Testis (tissue), 2 donors: ENCODE measurements at regions not wholly inside any gene's neighbourhood (a gene's known extent, or its start where the extent isn't known, plus 50 kb on each side); places are given as distances from the start of the nearest gene placed in this dataset.

Experiments
- DNase-seq: peaks from one replicate; pipeline ENCODE4 v3.0.0-alpha.2; 2019
- H3K27ac ChIP-seq, 2 donors: fragments of 200-600 bp; sonication (generic); one replicate each; pipeline ENCODE4 v1.5.1; 2019
- H3K27me3 ChIP-seq: fragments of 200-600 bp; sonication (generic); one replicate; pipeline ENCODE4 v1.5.1; 2019
- H3K36me3 ChIP-seq: fragments of 200-600 bp; sonication (generic); one replicate; pipeline ENCODE4 v1.5.1; 2017; ENCODE audit warnings: low read depth; ENCODE audit errors: missing control alignments
- H3K4me1 ChIP-seq: fragments of 200-600 bp; sonication (generic); one replicate; pipeline ENCODE4 v1.5.1; 2019
- H3K4me3 ChIP-seq, 2 donors: fragments of 200-600 bp; sonication (generic); one replicate each; pipeline ENCODE4 v1.5.1; 2017 to 2019
- H3K9me3 ChIP-seq: fragments of 200-600 bp; sonication (generic); one replicate; pipeline ENCODE4 v1.5.1; 2017
- CTCF ChIP-seq, 3 experiments: fragments of 450-650 bp in 2 of 3; fragments of 200-600 bp in 1 of 3; sonication (generic) in 1 of 3; IDR thresholded peaks; one replicate each; pipeline ENCODE4 v1.5.1; 2016 to 2019; ENCODE audit warnings: antibody characterized with exemption in 3 of 3, mild to moderate bottlenecking in 2 of 3, moderate library complexity in 1 of 3
- POLR2A ChIP-seq: fragments of 450-650 bp; IDR thresholded peaks from one replicate; pipeline ENCODE4 v1.6.1; 2017; ENCODE audit warnings: antibody characterized with exemption, mild to moderate bottlenecking, moderate library complexity
- WGBS, 2 donors: methylation state at CpG; one replicate each; pipeline ENCODE4 v1.1.5; 2018; 5-methylcytosine and 5-hydroxymethylcytosine counted together
- intact Hi-C: fragments of 100-400 bp; cut with DNase I; formaldehyde crosslinking; loops from one replicate; pipeline ENCODE4 v1.15.1; 2023; ENCODE audit warnings: low total_unique reads

GRCh38 chr4:188824553-188824952, 685.3 kb downstream of the TRIML1 start:
- Histone ChIP-seq H3K4me3 (no peak overlapping the region), H3K27ac (no peak overlapping the region), H3K9me3 (no peaks in the 10 kb centered on the region), H3K4me1 (no peaks in the 10 kb centered on the region), H3K27me3 (no peaks in the 10 kb centered on the region), H3K36me3 (no peaks in the 10 kb centered on the region)
- TF ChIP-seq POLR2A (no peak), CTCF (IDR thresholded peaks at IDR 0.05) (no peak)
- DNase-seq, result no peak
- 91 to 98% methylated on average over 17 of the region's 17 CpGs for WGBS, 2 donors
- intact Hi-C loops, result no loop called here

- no peak for DNase-seq
- H3K9me3 ChIP-seq, result no peaks in the 10 kb centered on the region
- no peak for TF ChIP-seq POLR2A
- TF ChIP-seq CTCF (IDR thresholded peaks at IDR 0.05), result no peak
- H3K4me3 ChIP-seq, result no peak overlapping the region
- no peaks in the 10 kb centered on the region for H3K36me3 ChIP-seq
- H3K27me3 ChIP-seq, result no peaks in the 10 kb centered on the region
- H3K27ac ChIP-seq, result no peak overlapping the region
- no peaks in the 10 kb centered on the region for H3K4me1 ChIP-seq
- intact Hi-C loops, result no loop called here
These were observed 687.2 kb downstream of the TRIML1 start for GRCh38 chr4:188826393-188826792.

- 74 to 87% methylated on average over 1 of the region's 1 CpG for WGBS, 2 donors
- no peak for DNase-seq
- H3K36me3 ChIP-seq, result no peaks in the 10 kb centered on the region
- intact Hi-C loops, result no loop called here
- H3K27ac ChIP-seq, result no peak overlapping the region
- H3K4me3 ChIP-seq, result no peak overlapping the region
- TF ChIP-seq POLR2A, result no peak
- no peak for TF ChIP-seq CTCF (IDR thresholded peaks at IDR 0.05)
- H3K4me1 ChIP-seq, result no peaks in the 10 kb centered on the region
- no peaks in the 10 kb centered on the region for H3K9me3 ChIP-seq
- H3K27me3 ChIP-seq, result no peaks in the 10 kb centered on the region
These were observed 700.5 kb downstream of the TRIML1 start for GRCh38 chr4:188839704-188840103.

DNA sequence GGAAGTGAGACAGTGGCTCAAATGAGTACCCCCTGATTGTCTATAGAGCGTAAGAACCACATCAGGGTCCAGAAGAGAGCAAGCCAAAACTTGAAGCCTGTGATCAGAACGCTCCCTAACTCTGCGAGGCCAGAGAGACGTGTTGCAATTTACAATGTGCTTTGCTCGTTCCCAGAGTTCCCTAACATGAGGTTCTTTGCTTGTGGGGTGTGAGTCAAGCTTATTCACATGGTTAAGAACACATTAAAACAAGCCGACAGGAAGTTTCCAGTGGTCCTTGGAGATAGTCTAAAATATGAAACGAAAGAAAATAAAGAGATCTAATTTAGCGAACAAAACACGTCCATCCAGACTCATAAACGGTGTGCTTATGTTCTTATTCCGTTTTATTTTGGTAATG, 702.3 kb downstream of the TRIML1 start:
- WGBS, 2 donors, result 60 to 71% methylated on average over 11 of the region's 11 CpGs
- intact Hi-C loops, result no loop called here
- DNase-seq, result no peak

More for the DNA sequence above, 702.3 kb downstream of the TRIML1 start:
- H3K9me3 ChIP-seq, result no peaks in the 10 kb centered on the region
- TF ChIP-seq CTCF (IDR thresholded peaks at IDR 0.05) (no peak), POLR2A (no peak)
- H3K27me3 ChIP-seq, result no peaks in the 10 kb centered on the region
- no peaks in the 10 kb centered on the region for H3K36me3 ChIP-seq
- H3K4me3 ChIP-seq, result no peak overlapping the region
- H3K4me1 ChIP-seq, result no peaks in the 10 kb centered on the region
- H3K27ac ChIP-seq, result no peak overlapping the region
